ENCODE measurements at regions not wholly inside any gene's neighbourhood (a gene's known extent, or its start where the extent isn't known, plus 50 kb on each side); places are given as distances from the start of the nearest gene placed in this dataset.

DNA sequence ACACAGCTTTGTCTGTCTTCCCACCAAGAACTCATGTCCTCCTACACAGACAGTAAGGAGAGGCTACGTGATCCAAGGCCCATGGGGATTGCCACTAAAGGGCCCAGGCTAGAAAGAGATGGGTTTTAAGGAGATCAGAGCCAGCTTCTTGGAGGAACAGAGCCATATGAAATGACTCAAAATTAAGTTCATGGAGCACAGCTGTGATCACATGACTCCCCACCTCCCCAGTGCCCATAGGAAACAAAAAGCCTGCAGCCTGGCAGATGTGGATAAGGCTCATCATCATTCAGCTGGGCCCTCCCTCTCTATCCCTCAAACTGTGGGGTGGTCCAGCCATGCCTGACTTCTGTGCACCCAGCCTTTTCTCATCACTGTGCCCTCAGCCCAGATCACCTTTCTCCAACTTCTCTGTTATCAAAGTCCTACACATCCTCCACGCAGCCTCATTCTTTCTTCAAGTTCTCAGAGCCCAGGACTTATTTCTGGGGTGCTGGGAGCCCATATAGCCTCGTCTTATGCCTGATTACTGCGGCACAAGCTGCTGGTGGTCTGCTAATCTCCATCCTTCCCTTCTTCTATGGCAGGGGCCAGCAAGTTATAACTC is 137.6 kb downstream of the SMAD6 start:
- no peak overlapping the region for H3K4me3 Mint-ChIP-seq
- DNase-seq: no peak

DNA sequence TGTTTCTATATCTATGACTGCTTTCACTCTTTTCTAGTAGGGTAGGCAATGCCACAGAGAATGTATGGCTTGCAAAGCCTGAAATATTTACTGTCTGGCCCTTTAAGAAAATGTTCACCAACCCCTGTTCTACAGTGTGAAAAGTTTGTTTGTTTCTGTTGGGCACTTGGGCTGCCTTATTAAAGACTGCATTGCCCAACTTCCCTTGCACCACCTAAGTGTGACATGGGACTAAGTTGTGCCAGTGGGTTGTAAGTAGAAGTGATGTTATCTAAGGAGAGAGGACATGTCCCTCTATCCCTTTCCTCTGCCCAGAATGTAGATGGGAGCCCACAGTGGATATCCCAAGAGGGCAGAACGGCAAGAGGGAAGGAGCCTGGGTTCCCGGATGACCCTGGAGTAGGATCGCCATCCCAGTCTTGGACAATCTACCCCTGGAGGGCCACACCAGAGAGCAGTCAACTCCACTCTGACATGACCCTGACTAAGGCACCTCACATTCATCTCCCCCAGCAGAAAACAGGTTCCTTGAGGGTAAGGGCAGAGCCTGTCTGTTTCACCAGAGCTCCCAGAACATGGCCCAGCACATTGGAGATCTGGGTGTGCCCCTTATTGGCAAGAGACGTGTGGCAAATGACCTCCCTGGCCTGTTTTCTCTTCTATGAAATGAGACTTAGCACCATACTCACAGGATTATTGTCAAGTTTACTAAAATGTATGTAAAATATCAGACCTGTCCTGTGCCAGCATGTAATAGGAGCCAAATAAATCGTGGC is 138.8 kb downstream of the SMAD6 start:
- ATAC-seq (ENCODE audit: low read depth in 2 of 2) (no peak), DNase-seq (no peak)
- Histone ChIP-seq H3K36me3 (ENCODE audit: control insufficient read depth, insufficient read depth, low read length) (no peaks in the 10 kb centered on the region), H3K27ac (ENCODE audit: insufficient read depth, low read length, poor library complexity, severe bottlenecking) (no peak overlapping the region), H3K4me1 (ENCODE audit: control insufficient read depth, insufficient read depth, low read length, poor library complexity, severe bottlenecking) (no peaks in the 10 kb centered on the region), H3K9me3 (ENCODE audit: control insufficient read depth in 2 of 2, low read length in 2 of 2) (no peaks in the 10 kb centered on the region), H3K4me3 (ENCODE audit: low read depth, low read length) (no peak overlapping the region), H3K27me3 (ENCODE audit: control insufficient read depth, insufficient read depth, low read length) (peaks cover 27% of the 10 kb centered on the region)
- Mint-ChIP-seq H3K27ac (peak overlapping the region in 1 of 3 donors; percentile 73), H3K27me3 (peaks cover 35% of the 10 kb centered on the region), H3K36me3 (no peaks in the 10 kb centered on the region), H3K4me3 (peak overlapping the region in 1 of 4 donors; percentile 36), H3K4me1 (peaks cover 0 to 6% (median 1%) of the 10 kb centered on the region in 4 donors), H3K9me3 (no peaks in the 10 kb centered on the region)

More for the DNA sequence above, 137.6 kb downstream of the SMAD6 start:
- Histone ChIP-seq H3K4me3 (ENCODE audit: low read depth, low read length) (no peak overlapping the region), H3K27ac (ENCODE audit: insufficient read depth, low read length, poor library complexity, severe bottlenecking) (no peak overlapping the region), H3K9me3 (ENCODE audit: control insufficient read depth in 2 of 2, low read length in 2 of 2) (no peaks in the 10 kb centered on the region), H3K27me3 (ENCODE audit: control insufficient read depth, insufficient read depth, low read length) (peaks cover 27% of the 10 kb centered on the region), H3K4me1 (ENCODE audit: control insufficient read depth, insufficient read depth, low read length, poor library complexity, severe bottlenecking) (no peaks in the 10 kb centered on the region), H3K36me3 (ENCODE audit: control insufficient read depth, insufficient read depth, low read length) (no peaks in the 10 kb centered on the region)
- no peak overlapping the region for H3K27ac Mint-ChIP-seq
- ATAC-seq (ENCODE audit: low read depth in 2 of 2): no peak
- peaks cover 29% of the 10 kb centered on the region for H3K27me3 Mint-ChIP-seq
- no peaks in the 10 kb centered on the region for H3K36me3 Mint-ChIP-seq
- no peaks in the 10 kb centered on the region for H3K9me3 Mint-ChIP-seq
- H3K4me1 Mint-ChIP-seq: peaks cover 0 to 6% (median 1%) of the 10 kb centered on the region in 4 donors

- Mint-ChIP-seq H3K27ac (peak overlapping the region in 1 of 3 donors; percentile 73), H3K27me3 (peaks cover 42% of the 10 kb centered on the region), H3K4me1 (peaks cover 0 to 6% (median 1%) of the 10 kb centered on the region in 4 donors), H3K9me3 (no peaks in the 10 kb centered on the region), H3K4me3 (peak overlapping the region in 2 of 4 donors; percentile 30 to 56), H3K36me3 (no peaks in the 10 kb centered on the region)
- DNase-seq (no peak), ATAC-seq (ENCODE audit: low read depth in 2 of 2) (peak; percentile 44 to 52)
- Histone ChIP-seq H3K4me1 (ENCODE audit: control insufficient read depth, insufficient read depth, low read length, poor library complexity, severe bottlenecking) (no peaks in the 10 kb centered on the region), H3K27ac (ENCODE audit: insufficient read depth, low read length, poor library complexity, severe bottlenecking) (no peak overlapping the region), H3K4me3 (ENCODE audit: low read depth, low read length) (no peak overlapping the region), H3K27me3 (ENCODE audit: control insufficient read depth, insufficient read depth, low read length) (peaks cover 27% of the 10 kb centered on the region), H3K9me3 (ENCODE audit: control insufficient read depth in 2 of 2, low read length in 2 of 2) (no peaks in the 10 kb centered on the region), H3K36me3 (ENCODE audit: control insufficient read depth, insufficient read depth, low read length) (no peaks in the 10 kb centered on the region)
Observed at GRCh38 chr15:66841953-66842681, 140.1 kb downstream of the SMAD6 start.

DNA sequence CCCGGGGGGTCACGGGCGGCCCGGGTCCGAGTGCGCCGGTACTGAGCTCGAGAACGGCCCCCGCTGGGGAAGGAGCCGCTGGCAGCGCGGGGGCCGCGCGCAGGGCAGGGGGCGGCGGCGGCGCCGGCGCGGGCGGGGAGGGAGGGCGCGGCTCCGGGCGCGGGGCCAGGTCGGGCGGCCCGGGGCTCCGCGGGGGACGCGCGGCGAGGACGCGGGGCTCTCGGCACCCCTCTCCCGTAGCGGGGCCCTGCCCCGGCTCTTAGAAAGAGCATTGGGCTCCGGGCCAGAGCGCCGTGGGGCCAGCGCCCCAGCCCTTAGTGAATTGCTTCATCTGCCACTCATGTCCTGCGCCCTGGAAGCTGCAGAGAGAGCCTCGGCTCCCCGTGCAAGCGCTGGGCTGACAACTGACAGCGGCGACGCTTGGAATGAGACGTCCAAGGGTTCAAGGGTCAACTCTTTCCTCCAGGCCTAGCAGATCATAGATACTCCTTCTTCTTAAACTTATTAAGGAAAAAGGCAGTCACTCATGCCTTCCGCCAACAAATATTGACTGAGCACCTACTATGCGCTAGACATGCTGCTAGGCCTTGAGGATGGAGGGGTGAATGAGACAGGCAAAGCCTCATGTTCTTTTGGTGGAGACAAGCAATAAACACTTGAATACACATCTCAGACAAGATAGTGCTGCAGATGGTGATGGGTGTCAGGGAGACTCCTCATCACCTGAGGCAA is 140.8 kb downstream of the SMAD6 start:
- Histone ChIP-seq H3K4me3 (ENCODE audit: low read depth, low read length) (no peak overlapping the region), H3K27me3 (ENCODE audit: control insufficient read depth, insufficient read depth, low read length) (peaks cover 27% of the 10 kb centered on the region), H3K9me3 (ENCODE audit: control insufficient read depth in 2 of 2, low read length in 2 of 2) (no peaks in the 10 kb centered on the region), H3K36me3 (ENCODE audit: control insufficient read depth, insufficient read depth, low read length) (no peaks in the 10 kb centered on the region), H3K27ac (ENCODE audit: insufficient read depth, low read length, poor library complexity, severe bottlenecking) (no peak overlapping the region), H3K4me1 (ENCODE audit: control insufficient read depth, insufficient read depth, low read length, poor library complexity, severe bottlenecking) (no peaks in the 10 kb centered on the region)
- Mint-ChIP-seq H3K9me3 (no peaks in the 10 kb centered on the region), H3K27me3 (peaks cover 42% of the 10 kb centered on the region), H3K4me3 (peak overlapping the region in 2 of 4 donors; percentile 56 to 68), H3K4me1 (peaks cover 0 to 6% (median 1%) of the 10 kb centered on the region in 4 donors), H3K27ac (no peak overlapping the region), H3K36me3 (no peaks in the 10 kb centered on the region)
- no peak for DNase-seq
- ATAC-seq (ENCODE audit: low read depth in 2 of 2): peak; percentile 13 to 24

GRCh38 chr15:66843581-66843980 is 141.5 kb downstream of the SMAD6 start:
- H3K27ac Mint-ChIP-seq: no peak overlapping the region
- peaks cover 42% of the 10 kb centered on the region for H3K27me3 Mint-ChIP-seq
- Histone ChIP-seq H3K4me3 (ENCODE audit: low read depth, low read length) (no peak overlapping the region), H3K4me1 (ENCODE audit: control insufficient read depth, insufficient read depth, low read length, poor library complexity, severe bottlenecking) (no peaks in the 10 kb centered on the region), H3K9me3 (ENCODE audit: control insufficient read depth in 2 of 2, low read length in 2 of 2) (no peaks in the 10 kb centered on the region), H3K27me3 (ENCODE audit: control insufficient read depth, insufficient read depth, low read length) (peaks cover 27% of the 10 kb centered on the region), H3K36me3 (ENCODE audit: control insufficient read depth, insufficient read depth, low read length) (no peaks in the 10 kb centered on the region), H3K27ac (ENCODE audit: insufficient read depth, low read length, poor library complexity, severe bottlenecking) (no peak overlapping the region)
- peaks cover 0 to 2% (median 0%) of the 10 kb centered on the region in 7 donors for H3K9me3 Mint-ChIP-seq
- ATAC-seq (ENCODE audit: low read depth in 2 of 2) (no peak), DNase-seq (no peak)
- H3K4me3 Mint-ChIP-seq: no peak overlapping the region
- no peaks in the 10 kb centered on the region for H3K36me3 Mint-ChIP-seq
- H3K4me1 Mint-ChIP-seq: peaks cover 0 to 6% (median 1%) of the 10 kb centered on the region in 4 donors

- no peaks in the 10 kb centered on the region for H3K36me3 Mint-ChIP-seq
- Histone ChIP-seq H3K9me3 (ENCODE audit: control insufficient read depth in 2 of 2, low read length in 2 of 2) (no peaks in the 10 kb centered on the region), H3K36me3 (ENCODE audit: control insufficient read depth, insufficient read depth, low read length) (no peaks in the 10 kb centered on the region), H3K27ac (ENCODE audit: insufficient read depth, low read length, poor library complexity, severe bottlenecking) (no peak overlapping the region), H3K27me3 (ENCODE audit: control insufficient read depth, insufficient read depth, low read length) (peaks cover 27% of the 10 kb centered on the region), H3K4me3 (ENCODE audit: low read depth, low read length) (no peak overlapping the region), H3K4me1 (ENCODE audit: control insufficient read depth, insufficient read depth, low read length, poor library complexity, severe bottlenecking) (no peaks in the 10 kb centered on the region)
- no peak overlapping the region for H3K4me3 Mint-ChIP-seq
- no peak overlapping the region for H3K27ac Mint-ChIP-seq
- DNase-seq: no peak
- peaks cover 42% of the 10 kb centered on the region for H3K27me3 Mint-ChIP-seq
- H3K9me3 Mint-ChIP-seq: peaks cover 0 to 3% (median 0%) of the 10 kb centered on the region in 7 donors
- H3K4me1 Mint-ChIP-seq: peaks cover 0 to 6% (median under 1%) of the 10 kb centered on the region in 4 donors
- ATAC-seq (ENCODE audit: low read depth in 2 of 2): no peak
Observed at GRCh38 chr15:66844041-66844746, 142.2 kb downstream of the SMAD6 start.

DNA sequence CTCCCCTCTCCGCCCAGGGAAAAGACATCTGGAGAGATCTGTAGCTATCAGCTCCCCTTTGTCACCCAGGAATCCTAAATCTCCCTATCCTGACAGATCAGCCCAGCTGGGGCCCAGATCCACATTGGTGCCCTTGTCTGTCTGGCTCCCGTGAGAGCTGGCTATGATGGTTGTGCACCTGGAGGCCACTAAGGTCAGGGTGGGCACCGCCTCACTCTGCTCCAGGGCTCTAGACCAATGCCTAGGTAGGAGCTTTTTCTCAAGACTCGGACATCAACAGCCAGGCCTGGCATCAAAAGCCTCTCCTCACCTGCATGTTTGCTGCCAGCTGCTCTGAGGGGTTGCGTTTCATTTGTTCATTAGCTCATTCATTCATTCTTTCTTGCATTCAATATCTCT is 142.7 kb downstream of the SMAD6 start:
- no peaks in the 10 kb centered on the region for H3K4me1 ChIP-seq (ENCODE audit: control insufficient read depth, insufficient read depth, low read length, poor library complexity, severe bottlenecking)
- no peaks in the 10 kb centered on the region for H3K36me3 ChIP-seq (ENCODE audit: control insufficient read depth, insufficient read depth, low read length)
- ATAC-seq (ENCODE audit: low read depth in 2 of 2): no peak
- Mint-ChIP-seq H3K4me3 (no peak overlapping the region), H3K9me3 (peaks cover 0 to 3% (median 0%) of the 10 kb centered on the region in 7 donors), H3K36me3 (no peaks in the 10 kb centered on the region), H3K27me3 (peaks cover 42% of the 10 kb centered on the region), H3K4me1 (peaks cover 0 to 6% (median 0%) of the 10 kb centered on the region in 4 donors), H3K27ac (no peak overlapping the region)
- no peak overlapping the region for H3K4me3 ChIP-seq (ENCODE audit: low read depth, low read length)
- no peak for DNase-seq
- no peaks in the 10 kb centered on the region for H3K9me3 ChIP-seq (ENCODE audit: control insufficient read depth in 2 of 2, low read length in 2 of 2)
- no peak overlapping the region for H3K27ac ChIP-seq (ENCODE audit: insufficient read depth, low read length, poor library complexity, severe bottlenecking)
- peaks cover 27% of the 10 kb centered on the region for H3K27me3 ChIP-seq (ENCODE audit: control insufficient read depth, insufficient read depth, low read length)

Measured in CD4-positive, CD25-positive, alpha-beta regulatory T cell (primary cell).